Osteoblast (primary cell): ENCODE measurements at regions not wholly inside any gene's neighbourhood (a gene's known extent, or its start where the extent isn't known, plus 50 kb on each side); places are given as distances from the start of the nearest gene placed in this dataset.
A peak's percentile ranks its signal among the peaks of the same experiment; 100 is the strongest.

Experiments
- DNase-seq: peaks from one replicate; pipeline ENCODE4 v3.0.0; 2011; ENCODE audit warnings: low spot score, mixed read lengths; ENCODE audit not compliant: insufficient read length; ENCODE audit errors: missing footprints
- H2AFZ ChIP-seq: 2 replicates; pipeline ENCODE4 v1.6.0; 2011; ENCODE audit warnings: mild to moderate bottlenecking, low read length
- H3K27ac ChIP-seq: 2 replicates; pipeline ENCODE4 v1.5.1; 2011; ENCODE audit warnings: mild to moderate bottlenecking, low read depth, low read length, moderate library complexity
- H3K27me3 ChIP-seq: 2 replicates; pipeline ENCODE4 v1.6.0; 2012; ENCODE audit warnings: mild to moderate bottlenecking, control low read depth, inconsistent platforms, low read length, moderate library complexity; ENCODE audit not compliant: insufficient read depth
- H3K36me3 ChIP-seq: 2 replicates; pipeline ENCODE4 v1.5.1; 2011; ENCODE audit warnings: mild to moderate bottlenecking, low read length, control low read depth, moderate library complexity; ENCODE audit not compliant: insufficient read depth
- H3K4me1 ChIP-seq: 2 replicates; pipeline ENCODE4 v1.5.1; 2011; ENCODE audit warnings: mild to moderate bottlenecking, low read length, control low read depth, moderate library complexity; ENCODE audit not compliant: insufficient read depth
- H3K4me2 ChIP-seq: 2 replicates; pipeline ENCODE4 v1.6.0; 2011; ENCODE audit warnings: mild to moderate bottlenecking, low read length; ENCODE audit not compliant: insufficient read depth
- H3K4me3 ChIP-seq: fragments of 200-600 bp; sonication (generic); 3 replicates; pipeline ENCODE4 v1.5.1; 2012; ENCODE audit warnings: mild to moderate bottlenecking, low read length, inconsistent platforms; ENCODE audit not compliant: insufficient read depth
- H3K79me2 ChIP-seq: 2 replicates; pipeline ENCODE4 v1.6.0; 2012; ENCODE audit warnings: mild to moderate bottlenecking, low read length, control low read depth, inconsistent platforms; ENCODE audit not compliant: insufficient read depth
- H3K9me3 ChIP-seq: 2 replicates; pipeline ENCODE4 v1.5.1; 2011; ENCODE audit warnings: low read depth, low read length, control low read depth
- H4K20me1 ChIP-seq: 2 replicates; pipeline ENCODE4 v1.6.0; 2012; ENCODE audit warnings: mild to moderate bottlenecking, low read length, control low read depth; ENCODE audit not compliant: insufficient read depth
- TF ChIP-seq, protein P1 (sequence below): IDR thresholded peaks from 2 replicates; pipeline ENCODE4 v1.5.1; 2011; ENCODE audit warnings: mild to moderate bottlenecking, low read depth, low read length, moderate library complexity; ENCODE audit errors: extremely low read depth

DNA sequence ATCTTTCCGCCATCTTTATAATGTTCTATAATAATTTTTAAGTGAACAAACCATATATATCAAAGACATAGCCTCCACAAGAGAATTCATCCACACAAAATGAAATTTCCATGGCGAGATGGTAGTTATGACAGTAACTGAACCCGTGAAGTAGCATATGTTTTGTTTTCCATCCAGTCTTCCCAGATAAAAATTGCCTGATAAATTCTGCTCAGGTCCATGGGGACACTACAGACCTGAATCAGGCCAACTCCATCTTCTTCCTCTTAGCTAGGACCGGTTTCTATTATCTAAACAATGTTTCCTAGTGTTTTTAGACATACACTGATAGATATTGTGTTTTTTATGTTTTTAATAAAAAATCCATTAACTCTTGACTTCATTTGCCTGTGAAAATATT lies 235.7 kb downstream of the PLK2 start:
- Histone ChIP-seq H3K79me2 (no peaks in the 10 kb centered on the region), H3K27me3 (no peaks in the 10 kb centered on the region), H3K4me2 (no peak overlapping the region), H3K36me3 (no peaks in the 10 kb centered on the region), H2AFZ (peak overlapping the region; percentile 50), H3K27ac (no peak overlapping the region), H4K20me1 (no peaks in the 10 kb centered on the region), H3K4me3 (no peak overlapping the region), H3K9me3 (no peaks in the 10 kb centered on the region), H3K4me1 (peaks cover 3% of the 10 kb centered on the region)
- no peak for DNase-seq
- TF ChIP-seq, protein P1, sequence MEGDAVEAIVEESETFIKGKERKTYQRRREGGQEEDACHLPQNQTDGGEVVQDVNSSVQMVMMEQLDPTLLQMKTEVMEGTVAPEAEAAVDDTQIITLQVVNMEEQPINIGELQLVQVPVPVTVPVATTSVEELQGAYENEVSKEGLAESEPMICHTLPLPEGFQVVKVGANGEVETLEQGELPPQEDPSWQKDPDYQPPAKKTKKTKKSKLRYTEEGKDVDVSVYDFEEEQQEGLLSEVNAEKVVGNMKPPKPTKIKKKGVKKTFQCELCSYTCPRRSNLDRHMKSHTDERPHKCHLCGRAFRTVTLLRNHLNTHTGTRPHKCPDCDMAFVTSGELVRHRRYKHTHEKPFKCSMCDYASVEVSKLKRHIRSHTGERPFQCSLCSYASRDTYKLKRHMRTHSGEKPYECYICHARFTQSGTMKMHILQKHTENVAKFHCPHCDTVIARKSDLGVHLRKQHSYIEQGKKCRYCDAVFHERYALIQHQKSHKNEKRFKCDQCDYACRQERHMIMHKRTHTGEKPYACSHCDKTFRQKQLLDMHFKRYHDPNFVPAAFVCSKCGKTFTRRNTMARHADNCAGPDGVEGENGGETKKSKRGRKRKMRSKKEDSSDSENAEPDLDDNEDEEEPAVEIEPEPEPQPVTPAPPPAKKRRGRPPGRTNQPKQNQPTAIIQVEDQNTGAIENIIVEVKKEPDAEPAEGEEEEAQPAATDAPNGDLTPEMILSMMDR, result no peak

DNA sequence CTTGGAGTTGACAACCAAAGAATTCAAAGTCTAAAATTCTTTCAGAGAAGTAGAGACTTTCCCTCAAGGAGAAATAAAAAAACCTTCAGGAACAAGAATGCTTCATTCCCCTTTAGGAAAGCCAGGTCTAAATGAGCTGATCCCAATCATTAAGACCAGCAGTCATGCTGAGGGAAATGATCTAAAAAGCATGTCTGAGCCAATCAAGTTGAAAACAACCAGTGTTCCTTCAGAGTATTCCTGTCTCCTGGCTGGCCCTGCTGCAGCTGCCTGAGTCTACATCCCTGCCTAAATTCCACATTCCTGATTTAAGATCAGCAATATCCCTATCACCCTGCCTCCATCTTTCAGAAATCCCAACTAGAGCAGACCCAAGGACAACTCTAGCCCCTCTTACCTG lies 244.5 kb downstream of the PLK2 start:
- DNase-seq, result no peak
- no peaks in the 10 kb centered on the region for H4K20me1 ChIP-seq
- H3K4me1 ChIP-seq, result no peaks in the 10 kb centered on the region
- H3K36me3 ChIP-seq, result no peaks in the 10 kb centered on the region
- H3K9me3 ChIP-seq, result no peaks in the 10 kb centered on the region
- H3K4me3 ChIP-seq, result no peak overlapping the region
- H3K79me2 ChIP-seq, result no peaks in the 10 kb centered on the region
- TF ChIP-seq, protein P1, result no peak
- H2AFZ ChIP-seq, result no peak overlapping the region
- no peak overlapping the region for H3K4me2 ChIP-seq
- no peak overlapping the region for H3K27ac ChIP-seq
- H3K27me3 ChIP-seq, result no peaks in the 10 kb centered on the region

DNA sequence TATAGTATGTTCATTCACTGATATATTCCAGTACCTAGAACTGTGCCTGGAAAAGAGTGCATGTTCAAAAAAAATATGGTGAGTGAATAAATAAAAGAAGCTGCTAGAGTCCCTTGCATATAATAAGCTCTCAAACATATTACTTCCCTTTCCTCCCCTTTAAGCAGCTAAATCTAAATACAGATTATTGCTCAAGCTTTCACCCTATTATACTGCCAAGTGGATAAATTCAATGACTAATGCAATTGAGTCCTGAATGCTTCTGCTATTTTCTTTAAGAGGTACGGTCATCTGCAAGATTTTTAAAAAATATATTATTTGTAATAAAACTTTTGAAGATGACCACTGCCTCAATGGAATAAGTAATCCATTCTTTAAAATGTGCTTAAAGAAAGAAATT lies 248.4 kb downstream of the PLK2 start:
- no peak for DNase-seq
- TF ChIP-seq, protein P1, result no peak
- no peaks in the 10 kb centered on the region for H3K79me2 ChIP-seq
- no peak overlapping the region for H3K27ac ChIP-seq
- H3K27me3 ChIP-seq, result no peaks in the 10 kb centered on the region
- H3K4me1 ChIP-seq, result no peaks in the 10 kb centered on the region
- H3K4me2 ChIP-seq, result no peak overlapping the region
- no peak overlapping the region for H3K4me3 ChIP-seq
- no peak overlapping the region for H2AFZ ChIP-seq
- no peaks in the 10 kb centered on the region for H3K36me3 ChIP-seq
- no peaks in the 10 kb centered on the region for H3K9me3 ChIP-seq
- H4K20me1 ChIP-seq, result no peaks in the 10 kb centered on the region

DNA sequence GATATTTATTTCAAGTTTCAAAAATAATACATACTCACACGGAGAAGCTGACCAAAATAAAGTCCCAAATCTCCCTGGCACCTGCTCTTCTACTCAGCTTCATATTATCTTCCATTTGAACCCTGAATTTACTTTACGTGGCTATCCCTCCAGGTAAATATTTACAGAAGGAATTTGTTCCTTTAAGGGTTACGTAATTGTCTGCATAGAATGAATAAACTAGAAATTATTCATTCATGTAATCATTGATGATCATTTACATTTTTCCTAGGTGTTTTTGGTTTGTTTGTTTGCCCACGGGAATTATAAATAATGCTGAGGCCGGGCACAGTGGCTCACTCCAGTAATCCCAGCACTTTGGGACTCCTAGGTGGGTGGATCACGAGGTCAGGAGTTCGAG lies 251.2 kb downstream of the PLK2 start:
- Histone ChIP-seq H3K79me2 (no peaks in the 10 kb centered on the region), H3K4me1 (no peaks in the 10 kb centered on the region), H3K27ac (no peak overlapping the region), H3K9me3 (no peaks in the 10 kb centered on the region), H4K20me1 (no peaks in the 10 kb centered on the region), H3K4me2 (no peak overlapping the region), H2AFZ (no peak overlapping the region), H3K27me3 (no peaks in the 10 kb centered on the region), H3K4me3 (no peak overlapping the region), H3K36me3 (no peaks in the 10 kb centered on the region)
- no peak for DNase-seq
- TF ChIP-seq, protein P1, result no peak
